ENCODE measurements at regions not wholly inside any gene's neighbourhood (a gene's known extent, or its start where the extent isn't known, plus 50 kb on each side); places are given as distances from the start of the nearest gene placed in this dataset.
"Not testable (repeated sequence)": the region's sequence is repeated elsewhere in the genome, so short reads cannot be mapped to it uniquely, and the experiment has no call there.

DNA sequence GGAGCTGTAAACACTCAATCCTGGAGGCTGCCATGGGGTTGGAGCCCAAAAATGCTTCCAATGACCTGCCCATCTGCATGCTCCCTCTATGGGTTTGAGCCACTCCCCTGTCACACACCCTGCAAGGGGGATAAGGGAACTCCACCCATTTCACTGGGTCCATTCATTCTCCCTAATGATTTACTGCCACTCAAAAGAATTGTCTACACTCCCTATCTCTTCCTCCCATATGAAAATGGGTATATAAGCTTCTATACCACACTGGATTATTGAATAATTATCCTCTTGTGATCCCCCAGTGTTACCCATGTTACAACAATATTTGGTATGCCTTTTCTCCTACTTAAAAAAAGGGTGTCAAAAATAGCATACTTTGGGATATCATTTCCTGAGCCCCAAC is 260.8 kb upstream of the CCDC196 start:
- no peak for DNase-seq

GRCh38 chr14:66228267-66228970 is 257.8 kb upstream of the CCDC196 start:
- no peak for DNase-seq

DNA sequence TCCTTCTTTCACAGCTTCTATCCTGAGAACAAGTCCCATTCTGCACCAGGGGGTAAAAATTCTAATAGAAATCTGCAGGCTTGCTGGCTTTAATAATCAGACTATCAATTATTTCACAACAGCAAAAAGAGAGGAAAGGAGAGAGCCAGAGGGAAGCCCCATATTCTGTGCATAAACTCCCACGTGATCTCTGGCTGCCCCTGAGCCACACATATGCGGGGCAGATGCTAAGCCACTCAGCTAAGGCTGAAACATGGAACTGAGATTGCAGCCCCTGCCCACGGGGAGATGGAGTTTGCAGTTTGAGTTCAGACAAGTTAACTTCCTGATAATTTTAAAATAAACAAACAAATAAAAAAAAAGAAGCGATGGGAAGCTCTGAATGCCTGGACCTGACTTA is 254.4 kb upstream of the CCDC196 start:
- DNase-seq, result no peak

GRCh38 chr14:66233591-66233990 is 252.6 kb upstream of the CCDC196 start:
- no peak for DNase-seq

- no peak for DNase-seq
These were observed 251.8 kb upstream of the CCDC196 start for GRCh38 chr14:66234411-66234810.

DNA sequence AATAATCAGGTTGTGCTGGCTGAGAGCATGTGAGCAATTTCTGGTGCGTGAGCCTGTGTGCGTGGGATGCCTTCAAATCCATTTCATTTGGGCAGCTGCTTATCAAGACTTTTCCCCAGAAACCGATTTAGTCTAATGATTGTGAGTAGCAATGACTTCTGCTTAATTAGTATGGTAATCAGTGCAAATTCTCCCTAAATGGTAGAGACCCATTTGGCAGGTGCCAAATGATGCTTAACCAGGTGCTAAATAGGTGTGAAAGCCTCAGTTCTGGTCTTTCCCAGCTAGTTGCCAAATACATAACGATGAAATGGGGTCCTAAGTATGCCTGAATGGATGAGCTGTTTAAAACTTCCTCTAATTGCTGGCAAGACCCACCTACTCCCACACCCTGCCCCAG is 248.4 kb upstream of the CCDC196 start:
- DNase-seq, result no peak

- no peak for DNase-seq
These were observed 247.2 kb upstream of the CCDC196 start for GRCh38 chr14:66238969-66239368.

- DNase-seq, result no peak
These were observed 246.6 kb upstream of the CCDC196 start for GRCh38 chr14:66239589-66239988.

DNA sequence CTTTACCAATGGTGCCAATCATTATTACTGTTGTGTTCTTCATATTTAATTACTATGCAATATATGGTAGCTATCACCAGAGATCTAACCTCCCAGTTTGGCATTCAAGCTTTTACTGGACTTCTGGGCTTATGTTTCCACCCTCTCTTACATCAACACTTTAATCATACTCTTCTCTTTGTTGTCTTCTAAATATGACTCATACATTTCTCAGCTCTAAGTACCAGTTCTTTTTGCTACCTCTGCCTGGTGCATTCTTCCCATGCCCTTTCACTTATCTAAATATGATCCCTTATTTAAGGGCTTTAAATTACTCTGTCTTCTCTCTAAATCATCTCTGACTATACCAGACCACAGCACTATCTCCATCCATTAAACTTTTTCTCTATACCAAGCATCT is 246.1 kb upstream of the CCDC196 start:
- DNase-seq, result no peak

- no peak for DNase-seq
These were observed 244.2 kb upstream of the CCDC196 start for GRCh38 chr14:66242001-66242400.

DNA sequence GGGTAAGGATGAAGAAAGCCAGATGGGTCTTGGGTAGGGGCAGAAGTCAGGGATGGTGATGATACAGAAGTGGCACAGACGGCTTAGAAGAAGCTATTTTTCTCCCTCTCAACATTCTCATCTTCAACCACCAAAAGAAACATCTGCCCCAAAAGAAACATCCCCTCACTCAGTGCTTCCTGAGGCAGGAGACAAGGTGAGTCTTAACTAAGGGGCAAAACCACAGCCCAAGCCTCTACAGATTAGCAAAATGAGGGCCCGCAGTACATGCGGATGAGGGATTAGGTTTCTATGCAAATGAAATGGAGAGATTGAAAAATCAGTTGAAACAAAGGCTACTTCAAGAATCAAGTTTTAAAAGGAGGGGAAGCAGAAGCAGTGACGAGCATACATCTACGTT is 241.3 kb upstream of the CCDC196 start:
- DNase-seq, result no peak

- no peak for DNase-seq
These were observed 238.4 kb upstream of the CCDC196 start for GRCh38 chr14:66247662-66248193.

GRCh38 chr14:66248256-66248655 is 237.9 kb upstream of the CCDC196 start:
- no peak for DNase-seq

- no peak for DNase-seq
These were observed 236.6 kb upstream of the CCDC196 start for GRCh38 chr14:66249544-66249943.

DNA sequence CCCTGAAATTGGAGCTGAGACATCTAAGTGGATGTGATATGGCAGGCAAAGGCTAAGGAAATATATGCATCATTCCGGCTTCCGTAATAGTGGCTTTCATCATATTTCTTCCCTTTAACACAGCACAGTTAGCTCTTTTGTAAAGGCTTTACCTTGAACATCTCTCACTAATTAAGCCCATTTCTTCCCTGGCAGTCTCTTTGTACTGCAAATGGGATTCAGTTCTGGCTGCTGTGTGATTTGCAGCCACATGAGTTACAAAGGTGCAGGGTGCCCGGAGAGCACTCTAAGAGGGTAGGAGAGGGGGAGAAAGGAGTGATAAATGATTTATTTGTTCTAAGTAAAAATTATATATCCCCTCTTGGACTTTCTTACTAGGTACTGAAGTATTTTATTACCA is 232.1 kb upstream of the CCDC196 start:
- no peak for DNase-seq

DNA sequence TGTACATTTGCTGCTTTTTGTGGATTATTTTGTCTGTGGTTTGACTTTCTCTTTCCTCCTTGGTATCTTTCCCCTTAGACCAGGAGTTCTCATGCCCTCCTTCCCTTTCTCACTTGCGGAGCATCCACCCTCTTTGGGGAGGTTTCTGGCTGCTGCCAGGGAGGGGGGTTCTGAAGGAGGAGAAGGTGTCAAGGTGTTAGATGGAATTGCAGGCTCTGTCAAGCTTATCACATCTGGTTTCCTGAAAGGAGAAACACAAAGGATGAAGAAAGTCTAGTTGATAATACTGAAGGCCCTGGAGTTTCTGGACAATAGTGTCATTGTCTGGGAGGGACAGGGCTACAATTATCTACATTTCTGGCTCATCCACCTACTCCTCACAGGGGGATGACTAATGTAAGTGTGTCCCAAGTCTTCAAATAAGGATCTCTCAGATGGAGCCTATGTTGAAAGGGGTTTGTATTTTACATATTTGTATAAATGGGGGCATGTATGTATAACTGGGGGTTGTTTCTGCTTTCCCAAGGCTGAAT is 217.3 kb upstream of the CCDC196 start:
- no peak for DNase-seq

DNA sequence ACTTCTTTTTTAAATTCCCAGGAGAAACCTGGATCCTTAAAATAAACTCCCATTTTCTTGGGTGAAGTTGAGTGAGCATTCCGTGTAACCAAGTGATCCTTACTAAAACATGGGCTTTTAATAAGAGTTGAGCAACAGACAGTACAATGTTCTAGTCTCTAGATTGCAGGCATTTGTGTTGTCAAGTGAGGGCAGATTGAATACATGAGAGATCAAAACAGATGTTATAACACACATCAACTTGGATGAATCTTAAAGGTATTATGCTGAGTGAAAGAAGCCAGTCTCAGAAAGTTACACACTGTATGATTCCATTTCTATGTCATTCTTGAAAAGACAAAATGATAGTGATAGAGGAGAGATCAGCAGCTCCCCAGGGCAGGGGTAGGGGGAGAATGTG is 213.9 kb upstream of the CCDC196 start:
- DNase-seq, result no peak

DNA sequence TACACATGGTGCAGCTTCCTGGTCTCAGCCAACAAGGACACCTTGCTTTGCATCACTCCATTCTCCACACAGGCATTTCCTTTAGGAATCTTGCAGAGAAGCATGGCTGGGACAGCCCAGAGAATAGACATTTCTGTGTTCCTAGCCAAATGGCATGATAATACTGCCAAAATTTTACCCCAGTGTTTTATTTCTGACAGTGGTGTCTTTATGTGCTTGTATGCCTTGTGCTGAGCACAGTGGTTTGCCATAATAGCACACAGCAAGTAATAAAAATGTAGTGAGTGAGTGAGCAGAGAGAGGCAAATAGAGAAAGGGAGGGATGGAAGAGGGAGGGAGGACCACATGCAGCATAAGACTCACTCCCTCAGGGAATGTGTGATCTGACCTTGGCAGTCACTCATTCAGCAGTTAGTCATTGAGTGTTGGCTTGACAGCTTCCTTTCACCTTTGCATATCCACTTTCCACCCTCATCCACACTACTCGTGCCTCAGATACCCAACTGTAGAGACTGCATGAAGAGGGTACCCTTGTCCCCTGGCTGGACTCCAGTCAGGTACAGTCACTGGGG is 212.8 kb upstream of the CCDC196 start:
- no peak for DNase-seq

- not testable (repeated sequence) for DNase-seq
These were observed 207.8 kb upstream of the CCDC196 start for GRCh38 chr14:66278418-66278817.

GRCh38 chr14:66281036-66281776 is 205.0 kb upstream of the CCDC196 start:
- no peak for DNase-seq

GRCh38 chr14:66284346-66284745 is 201.8 kb upstream of the CCDC196 start:
- DNase-seq, result no peak

DNA sequence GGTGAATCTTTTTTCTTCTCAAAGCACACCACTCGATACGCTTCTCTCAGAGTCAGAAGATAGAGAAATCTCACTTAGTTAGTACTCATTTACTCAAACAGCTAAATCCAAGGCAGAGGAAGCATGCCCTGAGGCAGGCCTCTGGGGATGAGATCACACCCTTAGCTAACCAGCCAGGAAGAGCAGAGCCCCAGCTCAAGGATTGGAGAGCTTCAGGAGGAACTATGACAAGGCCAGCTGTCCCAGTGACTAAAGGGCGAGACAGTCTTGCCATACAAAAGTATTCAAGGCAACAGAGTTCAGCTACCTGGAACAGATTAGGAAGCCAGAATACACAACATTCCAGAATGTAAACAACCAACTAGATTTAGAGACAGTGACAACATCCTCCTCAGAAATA is 197.7 kb upstream of the CCDC196 start:
- DNase-seq, result no peak

GRCh38 chr14:66291756-66292155 is 194.4 kb upstream of the CCDC196 start:
- no peak for DNase-seq
